ENCODE measurements at regions not wholly inside any gene's neighbourhood (a gene's known extent, or its start where the extent isn't known, plus 50 kb on each side); places are given as distances from the start of the nearest gene placed in this dataset.

GRCh38 chr16:80862160-80862705 lies 57.8 kb upstream of the CDYL2 start:
- no peak for DNase-seq (ENCODE audit: low spot score in 2 of 2)
- FAIRE-seq, result no peak

All from frontal cortex (tissue), 3 donors.